GM23248 (cell line): ENCODE measurements at regions not wholly inside any gene's neighbourhood (a gene's known extent, or its start where the extent isn't known, plus 50 kb on each side); places are given as distances from the start of the nearest gene placed in this dataset.

Experiments used
- EZH2 ChIP-seq: fragments of 200-600 bp; sonication (generic); IDR thresholded peaks from 2 replicates; pipeline ENCODE4 v1.6.1; 2018; ENCODE audit warnings: antibody characterized with exemption, mild to moderate bottlenecking; ENCODE audit not compliant: insufficient read depth, poor library complexity, severe bottlenecking
- EZH2phosphoT487 ChIP-seq: fragments of 200-600 bp; sonication (generic); IDR thresholded peaks from 2 replicates; pipeline ENCODE4 v1.6.1; 2018; ENCODE audit warnings: antibody characterized with exemption, moderate library complexity, mild to moderate bottlenecking, low read depth; ENCODE audit not compliant: insufficient read depth

GRCh38 chr15:62841269-62841628, 201.3 kb upstream of the TPM1 start:
- TF ChIP-seq EZH2 (no peak), EZH2phosphoT487 (no peak)
